DMS 273 treated with DMSO at 0.1 percent for 48 hours (cell line): ENCODE measurements at regions not wholly inside any gene's neighbourhood (a gene's known extent, or its start where the extent isn't known, plus 50 kb on each side); places are given as distances from the start of the nearest gene placed in this dataset.
"Not testable (repeated sequence)": the region's sequence is repeated elsewhere in the genome, so short reads cannot be mapped to it uniquely, and the experiment has no call there.

Source experiments
- DNase-seq: peaks from one replicate; lab custom pipeline; 2025; lab: John Stamatoyannopoulos, UW

DNA sequence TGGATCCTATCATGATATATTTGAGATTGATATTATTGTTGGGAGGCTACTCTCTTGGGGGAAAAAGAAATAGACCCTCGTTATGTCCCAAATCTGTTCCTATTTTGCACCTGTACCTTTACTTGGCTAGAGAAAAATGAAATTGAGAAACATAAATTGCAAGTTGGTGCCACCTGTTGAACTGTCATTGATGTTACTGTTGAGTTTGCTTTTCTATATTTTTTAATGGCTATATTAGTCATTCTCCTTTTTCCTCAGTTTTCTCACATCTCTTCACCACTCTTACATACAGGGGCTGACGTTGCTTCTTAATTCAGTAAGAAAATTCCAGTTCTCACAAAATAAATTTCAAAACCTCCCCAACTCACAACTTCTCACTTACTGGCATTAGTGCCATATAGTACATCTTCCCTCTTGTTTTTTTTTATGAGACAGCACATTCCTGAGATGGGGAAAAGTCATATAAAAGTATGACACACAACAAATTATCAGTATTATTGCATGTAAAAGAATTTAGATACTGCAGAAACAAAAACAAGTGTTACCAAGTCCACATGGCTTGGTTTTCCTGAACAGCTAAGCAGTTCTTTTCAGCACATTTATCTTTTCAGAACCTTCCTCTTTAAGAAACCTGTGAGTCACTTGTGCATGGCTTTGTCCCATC, 348.3 kb upstream of the DSEL start:
- DNase-seq, result no peak

DNA sequence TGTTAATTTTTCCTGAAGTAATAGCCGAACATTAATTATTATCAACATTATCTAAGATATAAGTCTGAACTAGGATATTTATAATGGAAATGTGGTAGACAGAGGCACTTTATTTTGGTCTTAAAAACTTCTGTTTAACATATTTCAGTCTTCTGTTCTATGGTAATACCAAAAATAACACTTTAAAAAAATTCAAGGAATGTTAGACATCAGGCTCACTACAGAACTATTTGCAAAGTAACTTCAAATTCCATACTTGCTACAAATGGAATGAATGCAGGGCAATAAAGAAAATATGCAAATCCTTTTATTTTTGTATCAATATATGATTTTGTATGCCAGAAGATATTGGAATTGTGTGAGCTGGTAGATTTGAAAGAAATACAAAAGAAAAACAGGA, 345.5 kb upstream of the DSEL start:
- no peak for DNase-seq

DNA sequence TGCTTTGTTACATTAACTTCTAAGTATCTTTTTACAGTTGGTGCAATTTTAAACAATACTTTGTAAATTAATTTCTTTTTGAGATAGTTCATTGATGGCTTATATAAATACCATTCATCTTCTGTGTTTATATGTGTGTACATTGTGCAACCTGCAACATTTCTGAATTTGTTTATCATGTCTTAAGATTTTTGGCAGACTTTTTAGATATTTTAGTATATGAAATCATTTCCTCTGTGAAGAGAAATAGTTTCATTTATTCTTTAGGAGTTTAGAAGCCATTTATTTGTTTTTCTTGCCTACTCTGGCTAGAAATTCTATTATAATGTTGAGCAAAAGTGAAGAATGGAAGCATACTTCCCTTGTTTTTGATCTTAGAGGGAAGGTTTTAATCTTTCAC, 337.8 kb upstream of the DSEL start:
- no peak for DNase-seq

DNA sequence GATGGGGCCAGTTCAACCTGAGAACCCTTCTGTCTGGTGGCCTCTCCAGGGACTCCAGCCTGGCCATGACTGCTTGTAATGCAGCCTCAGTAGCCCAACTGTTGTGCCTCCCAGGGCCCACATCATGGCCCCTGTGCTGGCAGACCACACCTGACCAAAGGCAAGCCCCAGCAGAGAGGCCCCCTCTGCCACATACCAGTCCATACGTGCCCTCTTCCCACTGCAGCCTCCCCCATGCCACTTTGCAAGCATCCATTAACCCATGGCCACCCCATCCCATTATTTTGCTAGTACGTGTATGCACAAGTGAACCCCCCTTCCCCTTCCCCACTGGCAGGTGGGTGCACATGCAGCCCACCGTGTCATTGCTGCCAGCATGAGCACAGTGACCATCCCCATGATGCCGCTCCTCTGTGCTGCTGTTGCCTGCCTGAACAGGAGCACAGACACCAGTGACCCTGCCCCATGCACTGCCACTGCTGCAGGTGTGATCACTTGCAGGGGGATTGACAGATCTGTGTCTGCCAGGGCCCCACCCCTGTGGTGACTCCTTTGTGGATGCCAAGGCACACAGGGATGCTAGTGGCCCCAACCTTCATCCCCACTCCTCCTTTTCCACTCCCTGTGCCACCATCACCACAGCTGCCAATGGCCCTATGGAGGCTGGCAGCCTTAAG, 330.0 kb upstream of the DSEL start:
- no peak for DNase-seq

GRCh38 chr18:67845035-67845434, 328.5 kb upstream of the DSEL start:
- no peak for DNase-seq

GRCh38 chr18:67840379-67840778, 323.9 kb upstream of the DSEL start:
- DNase-seq, result no peak

- DNase-seq, result no peak
Measured at GRCh38 chr18:67818432-67818831, 301.9 kb upstream of the DSEL start.

DNA sequence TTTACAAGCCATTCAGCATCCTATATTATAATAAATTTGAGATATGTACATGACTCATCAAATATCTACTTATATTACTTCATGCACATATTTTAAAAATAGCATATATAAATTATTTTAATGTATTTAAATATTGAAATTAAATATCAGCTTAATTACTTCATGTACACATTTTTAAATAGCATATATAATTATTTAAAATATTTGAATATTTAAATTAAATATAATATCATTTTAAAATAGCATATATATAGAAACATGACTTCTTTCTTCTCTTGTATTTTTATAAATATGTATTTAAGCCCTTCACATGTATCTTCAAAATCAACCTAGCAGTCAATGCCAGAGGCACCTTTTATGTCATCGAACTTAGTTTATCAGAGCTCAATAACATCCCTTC, 298.8 kb upstream of the DSEL start:
- no peak for DNase-seq

- DNase-seq, result no peak
Measured at GRCh38 chr18:67813380-67814028, 297.0 kb upstream of the DSEL start.

DNA sequence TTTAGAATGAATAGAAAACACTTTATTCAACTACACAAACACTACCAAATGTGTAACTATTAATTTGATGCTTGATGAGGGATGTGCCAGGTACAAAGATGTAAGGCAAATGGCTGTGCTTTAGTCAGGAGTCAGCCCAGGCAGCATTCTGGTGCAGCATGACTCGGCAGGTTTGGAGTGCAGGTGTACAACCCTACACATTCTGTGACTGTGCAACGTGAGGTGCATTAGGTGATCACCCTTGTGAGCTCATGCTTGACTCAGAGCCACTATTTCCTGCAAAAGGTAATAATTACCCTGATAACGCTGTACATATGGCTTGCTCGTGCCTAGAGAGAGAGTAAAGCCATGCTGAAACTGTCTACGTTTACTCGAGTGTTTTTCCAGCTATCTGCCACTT, 288.7 kb upstream of the DSEL start:
- DNase-seq, result no peak

DNA sequence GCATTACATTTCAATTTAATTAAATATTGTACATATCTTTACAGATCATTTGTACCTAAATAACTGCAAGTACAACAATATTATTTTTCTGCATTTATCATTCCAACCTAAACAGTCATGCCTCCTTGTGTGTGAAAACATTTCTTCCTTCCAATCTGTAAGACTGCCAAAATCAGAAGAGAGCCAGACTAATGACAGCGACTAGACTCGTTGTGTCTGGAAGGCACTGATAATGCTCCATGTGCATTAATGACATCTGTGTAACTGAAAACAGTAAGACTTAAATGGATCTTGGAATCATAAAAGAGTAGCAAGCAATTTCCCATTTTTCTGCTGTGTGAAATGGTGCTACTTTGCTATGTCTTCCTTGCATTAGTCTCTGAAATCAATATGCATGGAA, 278.0 kb upstream of the DSEL start:
- no peak for DNase-seq

DNA sequence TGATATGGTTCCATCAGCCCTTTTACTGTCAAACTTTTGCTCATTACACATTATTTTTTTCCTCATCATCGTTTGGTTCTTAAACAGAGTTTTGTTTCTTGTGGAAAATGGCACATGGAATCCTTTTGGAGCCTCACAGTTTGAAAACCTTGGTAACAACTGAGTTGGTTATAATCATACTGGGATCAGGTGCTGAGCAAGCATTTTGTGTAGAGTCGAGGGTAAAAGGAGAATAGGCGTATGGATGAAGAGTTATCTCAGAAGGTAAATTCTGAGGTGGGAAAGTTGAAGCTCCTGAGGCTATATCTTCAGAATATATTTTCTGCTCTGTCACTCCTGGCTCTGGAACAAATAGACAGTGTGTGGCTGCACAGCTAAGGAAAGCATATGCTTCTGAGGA, 274.0 kb upstream of the DSEL start:
- no peak for DNase-seq

GRCh38 chr18:67789165-67789545, 272.6 kb upstream of the DSEL start:
- no peak for DNase-seq

DNA sequence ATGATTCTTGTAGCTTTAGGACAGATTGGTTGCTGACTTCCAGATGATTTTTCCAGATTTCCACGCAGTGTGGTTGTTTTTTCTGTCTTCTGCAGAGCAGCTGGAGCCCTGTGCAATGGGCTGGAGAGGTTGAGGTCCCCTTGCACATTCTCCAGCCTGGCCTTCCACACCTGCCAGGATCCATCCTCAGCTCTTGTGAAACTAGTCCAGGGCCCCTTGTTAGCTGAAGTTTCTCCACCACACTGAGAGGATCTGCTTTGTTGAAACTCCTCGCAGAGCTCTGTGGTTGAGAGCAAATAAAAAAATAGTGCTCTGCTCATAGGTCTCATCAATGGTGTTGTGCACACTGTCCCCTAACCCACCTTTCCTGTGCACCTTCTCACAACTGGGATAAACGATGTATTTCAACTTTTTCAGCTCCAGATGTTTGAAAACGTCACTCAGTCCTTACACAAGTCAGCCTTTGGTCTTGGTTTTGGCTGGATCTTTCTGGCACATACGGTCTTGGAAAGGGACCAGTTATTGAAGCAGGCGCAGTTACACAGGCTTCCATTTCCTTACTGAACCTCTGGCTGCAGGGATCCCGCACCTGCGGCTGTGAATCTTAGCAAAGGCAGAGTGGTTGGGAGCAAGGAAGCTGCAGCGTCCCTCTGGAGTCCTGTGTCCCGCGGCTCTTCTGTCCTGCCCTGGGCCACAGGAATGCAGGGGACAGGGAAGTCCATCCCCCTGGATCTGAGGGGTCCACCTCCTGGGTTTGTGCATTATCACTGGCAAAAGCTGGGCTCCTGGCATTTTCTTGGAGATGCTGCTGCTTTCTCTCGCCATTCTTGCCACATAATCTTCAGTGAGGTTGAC, 272.0 kb upstream of the DSEL start:
- no peak for DNase-seq

- DNase-seq, result no peak
Measured at GRCh38 chr18:67783196-67783946, 266.9 kb upstream of the DSEL start.

GRCh38 chr18:67778016-67778415, 261.5 kb upstream of the DSEL start:
- no peak for DNase-seq

DNA sequence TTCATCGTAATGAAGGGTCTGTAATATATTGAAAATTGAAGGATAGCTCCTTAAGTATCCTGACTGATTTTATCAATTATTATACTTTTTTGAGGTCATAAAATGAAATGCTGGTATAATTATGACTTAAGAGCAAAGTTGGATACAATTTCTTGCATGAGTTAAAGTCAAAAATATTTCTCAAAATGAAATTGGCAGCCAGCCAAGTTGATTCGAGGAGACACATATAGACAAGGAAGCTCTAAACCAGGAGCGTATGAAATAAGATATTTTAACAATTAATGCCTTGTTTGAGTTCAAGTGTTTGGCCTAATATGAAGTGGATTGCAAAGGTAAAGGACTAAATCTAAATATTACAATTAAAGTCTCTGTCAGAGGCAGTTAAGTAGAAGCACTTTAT, 260.4 kb upstream of the DSEL start:
- DNase-seq, result no peak

DNA sequence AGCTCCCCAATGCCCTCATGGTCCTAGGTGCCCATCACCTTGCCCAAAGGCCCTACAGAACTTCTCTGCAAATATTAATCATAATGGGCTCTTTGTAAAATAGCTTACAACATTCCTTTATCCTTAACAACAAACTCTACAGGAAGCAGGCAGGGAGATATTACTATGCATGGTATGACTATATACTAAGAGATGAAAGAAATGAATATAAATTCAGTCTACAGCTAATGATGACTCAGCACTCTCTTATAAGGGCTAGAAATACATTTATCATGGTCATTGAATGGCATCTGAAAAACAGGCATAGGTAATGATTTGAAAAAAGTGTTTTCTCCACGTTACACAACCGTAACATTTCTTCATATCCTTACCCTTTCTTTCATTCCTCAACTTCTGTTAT, 254.8 kb upstream of the DSEL start:
- no peak for DNase-seq

GRCh38 chr18:67770520-67770919, 254.0 kb upstream of the DSEL start:
- no peak for DNase-seq

GRCh38 chr18:67766930-67767329, 250.4 kb upstream of the DSEL start:
- no peak for DNase-seq

- DNase-seq, result not testable (repeated sequence)
Measured at GRCh38 chr18:67752211-67752610, 235.7 kb upstream of the DSEL start.

- DNase-seq, result no peak
Measured at GRCh38 chr18:67742954-67743353, 226.4 kb upstream of the DSEL start.
